Activated naive CD8-positive, alpha-beta T cell treated with anti-CD3 and anti-CD28 coated beads, Interleukin-2, amount 50 U/mL, for 16 hours (primary cell): ENCODE measurements at regions not wholly inside any gene's neighbourhood (a gene's known extent, or its start where the extent isn't known, plus 50 kb on each side); places are given as distances from the start of the nearest gene placed in this dataset.
"Not testable (repeated sequence)": the region's sequence is repeated elsewhere in the genome, so short reads cannot be mapped to it uniquely, and the experiment has no call there.

Experiments used
- DNase-seq: peaks from one replicate; pipeline ENCODE4 v3.0.0-alpha.2; 2020; ENCODE audit warnings: low read depth, low spot score

DNA sequence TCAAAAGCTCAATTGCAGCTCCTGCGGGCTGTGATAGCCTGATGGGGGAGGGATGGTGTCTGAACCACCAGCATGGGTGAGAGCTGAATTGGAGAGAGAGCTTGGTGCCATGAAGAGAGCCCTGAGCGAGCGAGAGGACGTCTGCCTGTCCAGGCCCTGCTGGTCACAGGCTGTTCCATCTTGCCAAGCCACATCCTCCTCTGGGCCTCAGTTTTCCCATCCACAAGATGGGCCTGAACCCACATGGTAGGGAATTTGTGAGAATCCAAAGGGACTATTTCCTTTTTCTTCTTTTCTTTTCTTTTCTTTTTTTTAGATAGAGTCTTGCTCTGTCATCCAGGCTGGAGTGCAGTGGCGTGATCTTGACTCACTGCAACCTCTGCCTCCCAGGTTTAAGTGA is 276.4 kb downstream of the VRK1 start:
- DNase-seq = no peak

DNA sequence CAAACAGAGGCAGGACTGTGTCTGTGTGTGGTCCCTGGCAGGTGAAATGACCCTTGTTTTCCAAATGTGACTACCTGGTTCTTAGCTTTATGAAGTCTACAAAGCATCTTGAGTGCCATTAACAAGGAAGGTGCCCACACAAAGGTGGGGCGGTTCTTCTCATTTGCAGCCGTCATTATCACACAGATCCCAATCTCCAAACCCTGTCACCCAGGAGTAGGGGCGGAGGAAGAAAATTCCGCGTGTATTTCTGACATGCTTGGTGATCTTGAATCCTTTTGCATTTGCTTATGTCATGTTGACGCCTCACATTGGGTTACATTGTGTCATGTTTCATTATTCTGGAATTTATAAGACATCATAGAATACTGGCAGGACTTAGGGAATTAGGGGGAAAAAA is 277.3 kb downstream of the VRK1 start:
- no peak for DNase-seq

GRCh38 chr14:97074856-97075255 is 277.7 kb downstream of the VRK1 start:
- DNase-seq = no peak

DNA sequence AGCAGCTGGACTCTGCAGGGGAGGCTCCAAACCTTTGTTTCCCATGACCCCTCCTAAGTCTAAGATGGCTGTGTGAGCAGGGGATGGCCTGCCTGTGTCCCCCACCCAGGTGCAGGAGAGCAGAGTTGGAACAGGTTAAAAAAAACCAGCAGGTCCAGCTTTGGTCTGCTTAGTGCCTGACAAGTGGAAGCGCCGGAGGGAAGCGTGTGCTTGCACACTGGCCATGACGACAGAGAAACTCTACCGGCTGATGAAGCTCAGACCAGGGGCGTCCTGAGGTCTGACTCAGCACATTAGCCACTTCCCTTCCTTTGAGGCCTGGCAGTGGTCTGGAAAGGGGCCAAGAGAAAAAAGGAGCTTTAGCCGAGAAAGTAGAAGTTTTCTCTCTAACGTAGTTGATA is 280.1 kb downstream of the VRK1 start:
- DNase-seq = no peak

- no peak for DNase-seq
These were observed 280.5 kb downstream of the VRK1 start for GRCh38 chr14:97077687-97078086.

- DNase-seq = no peak
These were observed 283.8 kb downstream of the VRK1 start for GRCh38 chr14:97080991-97081390.

GRCh38 chr14:97095269-97095668 is 298.1 kb downstream of the VRK1 start:
- no peak for DNase-seq

DNA sequence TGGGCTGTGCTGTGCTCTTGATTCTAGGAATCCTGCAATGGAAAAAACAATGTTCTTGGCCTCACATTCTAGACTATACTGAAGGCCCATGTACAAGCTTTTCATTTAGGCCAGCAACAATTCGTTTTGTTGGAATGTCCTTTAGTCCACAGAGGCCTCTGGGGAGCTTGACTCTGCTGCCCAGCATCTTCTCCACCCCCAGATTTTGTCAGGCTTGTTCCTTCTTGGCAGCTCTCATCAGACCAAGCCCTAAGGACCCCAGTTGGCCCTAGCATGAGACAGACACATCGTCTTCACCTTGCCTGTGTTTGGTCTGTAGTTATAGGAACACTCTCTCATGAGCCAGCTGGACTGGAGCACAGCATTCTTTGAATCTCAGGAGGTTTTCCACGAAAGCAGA is 300.1 kb downstream of the VRK1 start:
- no peak for DNase-seq

GRCh38 chr14:97100306-97100705 is 303.1 kb downstream of the VRK1 start:
- DNase-seq = no peak

DNA sequence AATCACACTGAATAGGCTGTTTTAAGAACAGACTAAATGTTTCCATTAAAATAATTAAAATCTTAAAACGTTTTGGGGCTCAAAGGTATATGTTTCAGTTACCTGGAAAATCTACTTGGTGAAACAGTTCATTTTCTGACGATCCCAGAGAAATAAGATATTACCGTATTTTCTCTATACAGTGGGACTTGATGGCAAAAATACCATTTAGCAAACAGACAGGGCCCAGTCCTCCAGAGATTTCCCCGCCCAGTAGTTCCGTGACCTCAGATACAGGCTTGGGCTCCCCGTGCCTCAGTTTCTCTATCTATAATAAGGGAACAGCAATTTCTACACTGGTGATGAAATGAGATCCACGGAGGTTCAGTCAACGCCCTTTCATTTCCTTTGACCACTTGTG is 304.4 kb downstream of the VRK1 start:
- DNase-seq = no peak

GRCh38 chr14:97104029-97104428 is 306.8 kb downstream of the VRK1 start:
- no peak for DNase-seq

DNA sequence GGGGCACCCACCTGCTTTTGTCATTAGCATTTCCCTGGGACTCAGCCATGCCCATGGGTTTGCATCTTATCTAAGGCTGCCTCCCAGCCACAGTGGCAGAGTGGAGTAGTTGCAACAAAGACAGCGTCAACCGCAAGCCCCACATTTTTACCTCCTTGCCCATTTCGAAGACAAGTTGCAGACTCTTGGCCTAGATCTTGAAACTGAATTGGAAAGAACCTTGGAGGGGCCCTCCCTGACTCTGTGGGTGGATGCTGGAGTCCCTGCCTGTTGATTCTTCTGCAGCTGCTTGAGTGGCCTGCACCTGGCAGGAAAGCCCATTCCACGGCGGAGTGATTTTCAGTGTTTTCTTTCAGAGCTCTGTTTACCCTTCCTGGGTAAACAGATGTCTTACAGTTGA is 309.0 kb downstream of the VRK1 start:
- no peak for DNase-seq

GRCh38 chr14:97106609-97107008 is 309.4 kb downstream of the VRK1 start:
- no peak for DNase-seq

DNA sequence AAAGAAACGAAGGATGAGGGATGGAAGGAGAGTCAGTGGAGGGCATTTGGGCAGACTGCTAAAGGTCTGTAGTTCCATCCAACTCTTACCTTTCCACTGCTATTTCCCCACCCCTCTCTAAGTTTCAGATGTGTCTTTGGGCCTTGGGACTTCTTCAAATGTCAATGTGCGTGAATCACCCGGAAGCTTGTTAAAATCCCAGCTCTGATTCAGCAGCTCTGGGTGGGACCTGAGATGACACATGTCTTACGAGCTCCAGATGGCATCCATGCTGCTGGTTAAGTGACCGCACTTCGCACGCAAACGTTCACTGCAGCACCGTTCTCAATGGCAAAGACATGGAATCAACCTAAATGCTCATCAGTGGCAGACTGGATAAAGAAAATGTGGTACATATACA is 309.9 kb downstream of the VRK1 start:
- no peak for DNase-seq

GRCh38 chr14:97107760-97108159 is 310.6 kb downstream of the VRK1 start:
- DNase-seq = no peak

GRCh38 chr14:97109234-97109633 is 312.1 kb downstream of the VRK1 start:
- DNase-seq = no peak

DNA sequence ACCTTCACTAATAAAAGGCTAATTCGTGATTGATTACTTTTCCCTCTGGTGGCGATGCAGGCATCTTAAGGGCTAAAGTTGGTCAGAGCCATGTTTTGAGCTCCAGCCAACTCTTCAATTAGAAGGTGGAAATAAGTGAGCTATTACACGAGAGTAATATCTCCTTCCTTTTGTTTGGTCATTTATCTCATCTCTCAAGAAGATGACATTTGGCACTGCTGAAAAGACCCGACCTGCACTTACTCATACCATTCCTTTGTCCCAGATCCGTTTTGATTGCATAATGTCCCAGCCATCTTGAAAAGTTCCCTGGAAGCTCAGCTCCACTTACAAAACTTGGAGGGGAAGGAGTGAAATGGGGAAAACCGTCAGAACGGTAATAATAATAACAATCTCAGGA is 316.2 kb downstream of the VRK1 start:
- no peak for DNase-seq

DNA sequence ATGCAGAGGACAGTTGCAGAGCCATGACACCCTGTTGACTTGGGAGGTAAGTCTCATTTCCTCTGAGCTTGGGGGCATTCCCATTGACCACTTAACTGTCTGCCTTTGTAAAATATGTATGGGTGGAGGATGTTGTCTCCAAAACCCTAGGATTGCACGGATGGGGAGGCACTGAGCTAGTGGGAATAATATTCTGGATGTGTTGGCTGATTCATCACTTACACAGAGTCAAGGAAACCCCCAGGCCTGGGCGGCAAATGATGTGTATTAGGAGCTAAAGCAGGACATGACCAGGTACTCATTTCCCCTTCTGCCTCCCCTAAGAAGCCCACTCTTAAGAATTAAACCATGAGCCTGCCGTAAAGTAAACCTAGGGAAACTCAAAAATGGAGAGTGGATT is 319.4 kb downstream of the VRK1 start:
- no peak for DNase-seq

- no peak for DNase-seq
These were observed 320.5 kb downstream of the VRK1 start for GRCh38 chr14:97117693-97118092.

GRCh38 chr14:97120204-97120603 is 323.0 kb downstream of the VRK1 start:
- no peak for DNase-seq

DNA sequence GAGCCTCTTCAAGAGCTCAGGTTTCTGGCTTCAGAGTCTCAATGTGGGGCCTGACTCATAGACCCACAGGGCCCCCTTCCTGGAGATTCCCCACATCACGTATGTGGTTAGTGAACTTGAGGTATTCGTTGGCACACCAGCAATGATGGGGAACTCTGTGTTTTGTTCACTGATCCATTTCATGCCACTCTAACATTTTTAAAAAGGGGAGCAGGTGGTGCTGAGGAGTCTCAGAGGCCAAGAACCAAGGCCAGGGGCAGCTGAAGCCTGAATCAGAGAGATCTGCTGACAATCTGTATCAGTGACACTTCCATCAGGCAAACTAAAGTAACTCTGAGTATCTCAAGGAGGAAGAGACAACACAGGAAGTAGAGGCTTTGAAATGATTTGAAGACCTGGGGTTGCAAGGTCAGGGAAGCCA is 323.4 kb downstream of the VRK1 start:
- peak; percentile 35 for DNase-seq

DNA sequence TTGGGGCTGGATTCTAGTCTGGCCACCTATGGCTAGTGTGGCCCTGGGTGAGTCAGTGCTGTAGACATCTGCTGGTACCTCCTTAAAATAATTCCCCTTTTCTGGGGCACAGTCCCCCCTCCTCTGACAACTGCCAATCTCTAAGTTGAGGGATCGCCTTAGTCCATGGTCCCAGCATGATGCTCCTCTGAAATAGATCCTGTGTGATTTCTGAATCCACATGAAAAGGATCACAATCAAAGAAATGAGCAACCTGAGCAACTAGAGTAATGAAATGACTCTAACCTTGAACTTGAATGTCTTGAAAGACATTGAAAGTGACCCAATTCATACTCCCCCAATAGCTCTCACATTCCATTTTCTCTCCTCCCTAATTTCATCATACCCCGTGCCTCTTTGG is 332.5 kb downstream of the VRK1 start:
- DNase-seq = no peak

GRCh38 chr14:97135847-97136246 is 338.7 kb downstream of the VRK1 start:
- not testable (repeated sequence) for DNase-seq

DNA sequence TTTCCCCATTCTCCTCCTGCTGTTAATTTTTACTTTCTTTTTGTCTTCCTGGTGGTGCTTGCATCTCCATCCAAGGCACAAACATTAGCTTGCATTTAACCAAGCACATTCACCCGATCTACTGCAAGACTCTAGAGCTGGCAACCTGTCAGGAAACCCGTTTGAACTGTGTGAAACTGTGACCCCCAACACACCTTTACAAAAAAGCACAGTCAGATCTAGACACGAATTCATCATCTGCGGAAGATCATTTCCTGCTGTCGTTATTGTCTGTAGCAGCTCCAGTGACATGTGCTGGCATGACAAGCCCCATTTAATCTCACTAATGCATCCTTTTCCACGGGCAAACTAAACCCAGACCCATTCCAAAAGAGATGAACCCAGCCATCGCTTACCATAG is 340.5 kb downstream of the VRK1 start:
- no peak for DNase-seq

- DNase-seq = no peak
These were observed 341.6 kb downstream of the VRK1 start for GRCh38 chr14:97138801-97139200.
